ENCODE measurements at regions not wholly inside any gene's neighbourhood (a gene's known extent, or its start where the extent isn't known, plus 50 kb on each side); places are given as distances from the start of the nearest gene placed in this dataset.

GRCh38 chr6:148619891-148620290 is 126.9 kb upstream of the UST start (continued):
- TF ChIP-seq CTCF (IDR thresholded peaks at IDR 0.05; ENCODE audit: control extremely low read depth in 1 of 3, insufficient read depth in 1 of 3, low read depth in 1 of 3, low read length in 3 of 3) (no peak), TBP (IDR thresholded peaks at IDR 0.05; ENCODE audit: low read depth, low read length) (no peak)

Data from H1 (cell line).